Fibroblast of lung (primary cell): ENCODE measurements at regions not wholly inside any gene's neighbourhood (a gene's known extent, or its start where the extent isn't known, plus 50 kb on each side); places are given as distances from the start of the nearest gene placed in this dataset.
A peak's percentile ranks its signal among the peaks of the same experiment; 100 is the strongest.

Experiments used
- DNase-seq, 2 donors: peaks; one replicate each; pipeline versions ENCODE4 v3.0.0 to v3.0.0-alpha.2; 2010; ENCODE audit warnings: low read depth in 2 of 2
- H2AFZ ChIP-seq: 2 replicates; pipeline ENCODE4 v1.5.1; 2012; ENCODE audit warnings: low read length, control low read depth, inconsistent platforms
- H3K27ac ChIP-seq: 2 replicates; pipeline ENCODE4 v1.5.1; 2011; ENCODE audit warnings: low read length, control low read depth; ENCODE audit not compliant: insufficient read depth
- H3K27me3 ChIP-seq: 2 replicates; pipeline ENCODE4 v1.5.1; 2011; ENCODE audit warnings: mild to moderate bottlenecking, low read length; ENCODE audit not compliant: control insufficient read depth, insufficient read depth
- H3K36me3 ChIP-seq: 2 replicates; pipeline ENCODE4 v1.5.1; 2011; ENCODE audit warnings: low read length; ENCODE audit not compliant: control insufficient read depth, insufficient read depth
- H3K4me1 ChIP-seq: 2 replicates; pipeline ENCODE4 v1.5.1; 2011; ENCODE audit warnings: low read length; ENCODE audit not compliant: control insufficient read depth, insufficient read depth; ENCODE audit errors: extremely low read depth
- H3K4me2 ChIP-seq: 2 replicates; pipeline ENCODE4 v1.5.1; 2011; ENCODE audit warnings: low read length, control low read depth; ENCODE audit not compliant: insufficient read depth; ENCODE audit errors: extremely low read depth
- H3K4me3 ChIP-seq, 4 experiments: fragments of 200-600 bp in 1 of 4; sonication (generic) in 1 of 4; replicated peaks in 1 of 4; 2 replicates each; pipeline ENCODE4 v1.5.1; 2011 to 2016; ENCODE audit warnings: low read length in 4 of 4, low read depth in 3 of 4, mild to moderate bottlenecking in 3 of 4, control low read depth in 2 of 4, inconsistent platforms in 1 of 4, mixed read lengths in 1 of 4; ENCODE audit not compliant: insufficient read depth in 1 of 4; ENCODE audit errors: control extremely low read depth in 1 of 4
- H3K79me2 ChIP-seq: 2 replicates; pipeline ENCODE4 v1.5.1; 2012; ENCODE audit warnings: mild to moderate bottlenecking, low read length, inconsistent platforms; ENCODE audit not compliant: control insufficient read depth, insufficient read depth
- H3K9ac ChIP-seq: 2 replicates; pipeline ENCODE4 v1.5.1; 2011; ENCODE audit warnings: mild to moderate bottlenecking, low read length, control low read depth; ENCODE audit not compliant: insufficient read depth
- H3K9me3 ChIP-seq: 2 replicates; pipeline ENCODE4 v1.5.1; 2012; ENCODE audit warnings: low read depth, low read length; ENCODE audit not compliant: control insufficient read depth, insufficient read depth
- H4K20me1 ChIP-seq: 2 replicates; pipeline ENCODE4 v1.5.1; 2011; ENCODE audit warnings: low read length; ENCODE audit not compliant: control insufficient read depth, insufficient read depth; ENCODE audit errors: extremely low read depth
- CTCF ChIP-seq, 2 donors: IDR thresholded peaks in 1 of 2; conservative IDR thresholded peaks in 1 of 2; 1 replicate in 1 of 2; 2 replicates in 1 of 2; pipeline ENCODE4 v1.5.1; 2011 to 2012; ENCODE audit warnings: low read length in 2 of 2, control low read depth in 1 of 2, inconsistent platforms in 1 of 2, low read depth in 1 of 2, mild to moderate bottlenecking in 1 of 2
- EZH2 ChIP-seq: IDR thresholded peaks from 2 replicates; pipeline ENCODE4 v1.5.1; 2012; ENCODE audit warnings: low read length, control low read depth, mild to moderate bottlenecking; ENCODE audit errors: missing control alignments

GRCh38 chr1:235017719-235018118 lies 110.9 kb downstream of the TOMM20 start:
- peaks cover 3% of the 10 kb centered on the region for H3K4me1 ChIP-seq
- H2AFZ ChIP-seq = no peak overlapping the region
- no peaks in the 10 kb centered on the region for H4K20me1 ChIP-seq
- no peaks in the 10 kb centered on the region for H3K27me3 ChIP-seq
- H3K36me3 ChIP-seq = no peaks in the 10 kb centered on the region
- no peaks in the 10 kb centered on the region for H3K79me2 ChIP-seq
- H3K9ac ChIP-seq = no peak overlapping the region
- no peak overlapping the region for H3K4me2 ChIP-seq
- H3K9me3 ChIP-seq = no peaks in the 10 kb centered on the region
- no peak overlapping the region for H3K4me3 ChIP-seq
- peak overlapping the region; percentile 1 for H3K27ac ChIP-seq
- DNase-seq = peak in 1 of 2 donors; percentile 61
- TF ChIP-seq CTCF (conservative IDR thresholded peaks at IDR 0.05 in 1 of 2, IDR thresholded peaks at IDR 0.05 in 1 of 2; ENCODE audit: low read depth in 1 of 2, low read length in 2 of 2) = no peak
- no peak for TF ChIP-seq EZH2

- H2AFZ ChIP-seq = no peak overlapping the region
- H3K9ac ChIP-seq = no peak overlapping the region
- no peaks in the 10 kb centered on the region for H4K20me1 ChIP-seq
- H3K4me1 ChIP-seq = peaks cover 6% of the 10 kb centered on the region
- H3K27me3 ChIP-seq = no peaks in the 10 kb centered on the region
- TF ChIP-seq CTCF (conservative IDR thresholded peaks at IDR 0.05 in 1 of 2, IDR thresholded peaks at IDR 0.05 in 1 of 2; ENCODE audit: low read depth in 1 of 2, low read length in 2 of 2) = no peak
- TF ChIP-seq EZH2 = no peak
- no peak overlapping the region for H3K4me2 ChIP-seq
- no peaks in the 10 kb centered on the region for H3K9me3 ChIP-seq
- H3K79me2 ChIP-seq = no peaks in the 10 kb centered on the region
- H3K4me3 ChIP-seq = no peak overlapping the region
- no peaks in the 10 kb centered on the region for H3K36me3 ChIP-seq
- no peak for DNase-seq
- no peak overlapping the region for H3K27ac ChIP-seq
Measured at GRCh38 chr1:235017191-235017590, 111.4 kb downstream of the TOMM20 start.

- no peak overlapping the region for H2AFZ ChIP-seq
- H3K79me2 ChIP-seq = no peaks in the 10 kb centered on the region
- no peak for TF ChIP-seq CTCF (conservative IDR thresholded peaks at IDR 0.05 in 1 of 2, IDR thresholded peaks at IDR 0.05 in 1 of 2; ENCODE audit: low read depth in 1 of 2, low read length in 2 of 2)
- no peak for TF ChIP-seq EZH2
- no peaks in the 10 kb centered on the region for H3K36me3 ChIP-seq
- H3K4me2 ChIP-seq = no peak overlapping the region
- peaks cover 14% of the 10 kb centered on the region for H3K4me1 ChIP-seq
- no peaks in the 10 kb centered on the region for H3K27me3 ChIP-seq
- no peak overlapping the region for H3K27ac ChIP-seq
- H3K9me3 ChIP-seq = no peaks in the 10 kb centered on the region
- H3K4me3 ChIP-seq = no peak overlapping the region
- no peak overlapping the region for H3K9ac ChIP-seq
- no peak for DNase-seq
- no peaks in the 10 kb centered on the region for H4K20me1 ChIP-seq
Measured at GRCh38 chr1:235015291-235015985, 113.2 kb downstream of the TOMM20 start.
